ENCODE measurements at regions not wholly inside any gene's neighbourhood (a gene's known extent, or its start where the extent isn't known, plus 50 kb on each side); places are given as distances from the start of the nearest gene placed in this dataset.

DNA sequence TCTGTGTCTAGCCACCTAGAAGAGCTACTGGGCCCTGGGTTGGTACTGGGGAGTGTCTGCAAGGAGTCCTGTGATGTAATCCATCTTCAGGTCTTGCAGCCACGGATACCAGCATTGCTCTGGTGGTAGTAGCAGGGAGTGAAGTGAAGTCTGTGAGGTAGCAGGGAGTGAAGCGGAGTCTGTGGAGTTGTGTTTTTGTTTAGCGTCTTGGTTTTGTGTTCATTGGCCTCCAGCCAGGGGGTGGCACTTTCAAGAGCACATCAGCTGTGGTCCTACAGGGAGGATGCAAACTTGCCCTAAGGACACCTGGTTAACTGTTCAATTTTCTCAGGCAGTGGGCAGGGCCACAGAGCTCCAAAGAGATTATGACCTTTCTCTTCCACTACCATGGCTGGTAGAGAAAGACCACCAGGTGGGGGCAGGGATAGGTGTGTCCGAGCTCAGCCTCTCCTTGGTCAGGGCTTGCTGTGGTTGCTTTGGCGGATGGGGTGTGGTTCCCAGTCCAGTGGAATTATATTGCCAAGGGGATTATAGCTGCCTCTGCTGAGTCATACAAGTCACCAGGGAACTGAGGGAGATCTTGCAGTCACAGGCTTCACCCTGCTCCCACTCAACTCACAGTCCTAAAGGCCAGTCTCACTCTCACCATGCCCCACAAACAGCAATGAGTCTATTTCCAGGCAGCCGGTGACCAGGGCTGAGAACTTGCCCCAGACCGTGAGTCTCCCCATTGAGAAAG, 424.7 kb downstream of the ZBBX start:
- Histone ChIP-seq H3K4me3 (no peak overlapping the region), H3K27me3 (no peaks in the 10 kb centered on the region), H3K27ac (no peak overlapping the region), H3K9me3 (peaks cover 0 to 3% (median 0%) of the 10 kb centered on the region in 3 donors), H3K4me1 (no peaks in the 10 kb centered on the region), H3K36me3 (no peaks in the 10 kb centered on the region)
- peak in 1 of 2 donors; percentile 32 for DNase-seq
- TF ChIP-seq, protein P1, sequence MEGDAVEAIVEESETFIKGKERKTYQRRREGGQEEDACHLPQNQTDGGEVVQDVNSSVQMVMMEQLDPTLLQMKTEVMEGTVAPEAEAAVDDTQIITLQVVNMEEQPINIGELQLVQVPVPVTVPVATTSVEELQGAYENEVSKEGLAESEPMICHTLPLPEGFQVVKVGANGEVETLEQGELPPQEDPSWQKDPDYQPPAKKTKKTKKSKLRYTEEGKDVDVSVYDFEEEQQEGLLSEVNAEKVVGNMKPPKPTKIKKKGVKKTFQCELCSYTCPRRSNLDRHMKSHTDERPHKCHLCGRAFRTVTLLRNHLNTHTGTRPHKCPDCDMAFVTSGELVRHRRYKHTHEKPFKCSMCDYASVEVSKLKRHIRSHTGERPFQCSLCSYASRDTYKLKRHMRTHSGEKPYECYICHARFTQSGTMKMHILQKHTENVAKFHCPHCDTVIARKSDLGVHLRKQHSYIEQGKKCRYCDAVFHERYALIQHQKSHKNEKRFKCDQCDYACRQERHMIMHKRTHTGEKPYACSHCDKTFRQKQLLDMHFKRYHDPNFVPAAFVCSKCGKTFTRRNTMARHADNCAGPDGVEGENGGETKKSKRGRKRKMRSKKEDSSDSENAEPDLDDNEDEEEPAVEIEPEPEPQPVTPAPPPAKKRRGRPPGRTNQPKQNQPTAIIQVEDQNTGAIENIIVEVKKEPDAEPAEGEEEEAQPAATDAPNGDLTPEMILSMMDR (IDR thresholded peaks at IDR 0.05): no peak
- intact Hi-C loops (cut with DNase I; ENCODE audit: low total_unique reads): no loop called here

DNA sequence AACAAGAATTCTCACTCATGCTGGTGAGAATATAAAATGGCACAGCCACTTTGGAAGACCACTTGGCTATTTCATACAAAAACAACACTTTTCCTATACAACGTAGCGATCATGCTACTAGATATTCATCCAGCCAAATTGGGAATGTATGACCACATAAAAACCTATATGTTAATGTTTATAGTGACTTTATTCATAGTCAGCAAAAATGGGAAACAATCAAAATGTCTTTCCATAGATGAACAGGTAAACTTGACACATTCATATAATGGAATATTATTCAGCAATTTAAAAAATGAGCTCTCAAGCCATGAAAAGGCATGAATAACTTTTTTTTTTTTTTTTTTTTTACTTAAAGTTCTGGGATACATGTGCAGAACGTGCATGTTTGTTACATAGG, 445.2 kb downstream of the ZBBX start:
- H3K27ac ChIP-seq: no peak overlapping the region
- no peak overlapping the region for H3K4me3 ChIP-seq
- TF ChIP-seq, protein P1 (IDR thresholded peaks at IDR 0.05): no peak
- no peaks in the 10 kb centered on the region for H3K36me3 ChIP-seq
- no peaks in the 10 kb centered on the region for H3K4me1 ChIP-seq
- intact Hi-C loops (cut with DNase I; ENCODE audit: low total_unique reads): no loop called here
- H3K9me3 ChIP-seq: no peaks in the 10 kb centered on the region
- no peaks in the 10 kb centered on the region for H3K27me3 ChIP-seq
- DNase-seq: no peak

DNA sequence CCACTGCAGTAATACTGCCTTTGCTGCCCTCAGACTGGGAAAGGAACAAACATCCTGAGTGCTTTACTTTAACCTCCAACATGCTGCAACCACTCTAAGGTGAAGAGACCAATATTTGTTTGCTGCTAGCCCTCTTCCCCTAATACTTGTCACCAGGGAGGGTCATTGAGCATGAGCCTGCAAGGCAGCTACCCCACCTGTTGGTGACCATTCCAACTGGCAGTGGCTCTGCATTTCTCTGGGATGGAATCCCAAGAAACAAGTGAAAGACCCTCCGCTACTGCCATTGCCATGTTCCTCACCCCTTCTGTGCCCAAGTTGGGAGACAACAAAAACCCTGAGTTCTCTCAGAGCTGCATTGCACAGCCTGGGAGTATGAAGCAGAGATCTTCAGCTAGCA, 462.7 kb downstream of the ZBBX start:
- H3K4me3 ChIP-seq: no peak overlapping the region
- TF ChIP-seq, protein P1 (IDR thresholded peaks at IDR 0.05): no peak
- H3K36me3 ChIP-seq: no peaks in the 10 kb centered on the region
- intact Hi-C loops (cut with DNase I; ENCODE audit: low total_unique reads): no loop called here
- H3K4me1 ChIP-seq: no peaks in the 10 kb centered on the region
- DNase-seq: no peak
- H3K27ac ChIP-seq: no peak overlapping the region
- H3K9me3 ChIP-seq: peaks cover 0 to 6% (median 0%) of the 10 kb centered on the region in 3 donors
- no peaks in the 10 kb centered on the region for H3K27me3 ChIP-seq

DNA sequence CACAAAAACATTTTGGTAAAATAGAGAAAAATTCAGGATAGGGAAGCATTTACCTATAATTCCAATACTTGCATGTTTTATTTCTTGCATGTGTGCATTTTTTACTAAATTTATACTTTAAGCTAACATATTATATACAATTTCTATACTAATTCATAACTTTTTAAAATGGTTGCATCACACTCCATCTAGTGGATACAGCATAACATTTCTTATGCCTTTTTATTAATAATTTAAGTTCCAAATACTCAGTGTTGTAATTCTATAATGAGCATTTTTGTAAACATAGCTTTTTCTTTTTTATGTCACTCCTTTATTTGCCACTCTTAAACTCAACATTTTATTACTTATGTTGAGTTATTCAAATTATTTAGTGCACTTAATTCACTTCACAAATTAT, 477.7 kb downstream of the ZBBX start:
- no peak for DNase-seq

GRCh38 chr3:166900866-166901577, 479.1 kb downstream of the ZBBX start:
- Histone ChIP-seq H3K27me3 (no peaks in the 10 kb centered on the region), H3K9me3 (no peaks in the 10 kb centered on the region), H3K36me3 (no peaks in the 10 kb centered on the region), H3K4me3 (no peak overlapping the region), H3K27ac (no peak overlapping the region), H3K4me1 (no peaks in the 10 kb centered on the region)
- TF ChIP-seq, protein P1 (IDR thresholded peaks at IDR 0.05): no peak
- no peak for DNase-seq
- intact Hi-C loops (cut with DNase I; ENCODE audit: low total_unique reads): no loop called here

More for the DNA sequence above, 477.7 kb downstream of the ZBBX start:
- H3K9me3 ChIP-seq: no peaks in the 10 kb centered on the region
- intact Hi-C loops (cut with DNase I; ENCODE audit: low total_unique reads): no loop called here
- H3K27ac ChIP-seq: no peak overlapping the region
- H3K4me3 ChIP-seq: no peak overlapping the region
- H3K36me3 ChIP-seq: no peaks in the 10 kb centered on the region
- no peaks in the 10 kb centered on the region for H3K4me1 ChIP-seq
- no peaks in the 10 kb centered on the region for H3K27me3 ChIP-seq
- TF ChIP-seq, protein P1 (IDR thresholded peaks at IDR 0.05): no peak

Measured in tibial artery (tissue), 4 donors.